Ecto neural progenitor cell (in vitro differentiated cells): ENCODE measurements at regions not wholly inside any gene's neighbourhood (a gene's known extent, or its start where the extent isn't known, plus 50 kb on each side); places are given as distances from the start of the nearest gene placed in this dataset.

ENCODE experiments used
- DNase-seq: peaks from one replicate; pipeline ENCODE4 v3.0.0-alpha.2; 2018; ENCODE audit warnings: low spot score

GRCh38 chr11:32531528-32531927 lies 52.1 kb upstream of the EIF3M start:
- DNase-seq: no peak

- no peak for DNase-seq
Measured at GRCh38 chr11:32529994-32530588, 53.5 kb upstream of the EIF3M start.

- no peak for DNase-seq
Measured at GRCh38 chr11:32527261-32528175, 56.1 kb upstream of the EIF3M start.

- DNase-seq: no peak
Measured at GRCh38 chr11:32526760-32527159, 56.9 kb upstream of the EIF3M start.

GRCh38 chr11:32511926-32512325 lies 71.7 kb upstream of the EIF3M start:
- no peak for DNase-seq

- DNase-seq: no peak
Measured at GRCh38 chr11:32510039-32510438, 73.6 kb upstream of the EIF3M start.

GRCh38 chr11:32508780-32509179 lies 73.4 kb upstream of the WT1 start:
- no peak for DNase-seq

GRCh38 chr11:32500001-32500400 lies 64.7 kb upstream of the WT1 start:
- DNase-seq: no peak

- DNase-seq: no peak
Measured at GRCh38 chr11:32497951-32498350, 62.6 kb upstream of the WT1 start.

GRCh38 chr11:32494629-32495028 lies 59.3 kb upstream of the WT1 start:
- no peak for DNase-seq

- DNase-seq: no peak
Measured at GRCh38 chr11:32489464-32489863, 54.1 kb upstream of the WT1 start.

GRCh38 chr11:32487270-32487669 lies 51.9 kb upstream of the WT1 start:
- DNase-seq: peak; percentile 57

- DNase-seq: no peak
Measured at GRCh38 chr11:32485733-32486132, 50.4 kb upstream of the WT1 start.
